Colonic mucosa (tissue), 4 donors: ENCODE measurements at regions not wholly inside any gene's neighbourhood (a gene's known extent, or its start where the extent isn't known, plus 50 kb on each side); places are given as distances from the start of the nearest gene placed in this dataset.
"Not testable (repeated sequence)": the region's sequence is repeated elsewhere in the genome, so short reads cannot be mapped to it uniquely, and the experiment has no call there.

Source experiments
- DNase-seq: peaks from one replicate; pipeline ENCODE4 v3.0.0-alpha.2; 2020
- H3K27ac ChIP-seq: fragments of 200-600 bp; one replicate; pipeline ENCODE4 v1.8.0; 2021
- H3K27me3 ChIP-seq: fragments of 200-600 bp; one replicate; pipeline ENCODE4 v1.8.0; 2021
- H3K36me3 ChIP-seq: fragments of 200-600 bp; one replicate; pipeline ENCODE4 v1.8.0; 2021
- H3K4me1 ChIP-seq: fragments of 200-600 bp; one replicate; pipeline ENCODE4 v1.8.0; 2021; ENCODE audit warnings: mild to moderate bottlenecking
- H3K4me3 ChIP-seq: fragments of 200-600 bp; one replicate; pipeline ENCODE4 v1.8.0; 2021
- H3K9ac ChIP-seq, 2 donors: one replicate each; pipeline ENCODE4 v1.7.0; 2013; ENCODE audit warnings: control low read depth in 2 of 2, low read depth in 2 of 2, low read length in 2 of 2
- H3K9me3 ChIP-seq: fragments of 200-600 bp; one replicate; pipeline ENCODE4 v1.8.0; 2021
- intact Hi-C: fragments of 100-400 bp; cut with DNase I; formaldehyde crosslinking; loops from one replicate; pipeline ENCODE4 v1.14.1; 2022
- TF ChIP-seq, protein P1 (sequence below): fragments of 200-600 bp; IDR thresholded peaks from one replicate; pipeline ENCODE4 v1.8.0; 2022; ENCODE audit warnings: antibody characterized with exemption, mild to moderate bottlenecking
- donor health status: healthy.
- donor health status: DM: no; HTN: no; CAD: no.
- donor health status: DM: no; HTN: no; CAD: no.

DNA sequence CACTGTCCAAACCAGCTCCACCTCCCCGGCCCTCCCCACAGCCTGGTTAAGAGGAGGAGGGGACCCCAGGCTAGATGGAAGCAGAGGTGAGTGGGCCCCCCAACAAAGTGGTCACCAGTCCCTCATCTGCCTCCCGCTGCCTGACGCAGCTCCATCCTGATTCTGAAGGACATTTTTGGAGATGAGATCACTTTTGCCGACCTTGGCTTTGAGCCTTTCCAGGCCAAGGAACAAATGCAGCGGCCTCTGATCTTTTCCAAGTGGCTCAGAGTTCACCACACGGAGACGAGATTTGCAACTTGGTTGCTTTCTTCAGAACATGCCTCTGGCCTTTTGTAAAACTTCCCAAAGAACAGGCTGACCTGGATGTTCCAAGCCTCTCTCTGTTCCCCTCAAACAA lies 223.1 kb downstream of the NPHP4 start:
- intact Hi-C loops, result no loop called here
- no peaks in the 10 kb centered on the region for H3K27me3 ChIP-seq
- no peaks in the 10 kb centered on the region for H3K9me3 ChIP-seq
- no peak overlapping the region for H3K4me3 ChIP-seq
- H3K36me3 ChIP-seq, result no peaks in the 10 kb centered on the region
- no peak overlapping the region for H3K9ac ChIP-seq
- H3K4me1 ChIP-seq, result no peaks in the 10 kb centered on the region
- TF ChIP-seq, protein P1, sequence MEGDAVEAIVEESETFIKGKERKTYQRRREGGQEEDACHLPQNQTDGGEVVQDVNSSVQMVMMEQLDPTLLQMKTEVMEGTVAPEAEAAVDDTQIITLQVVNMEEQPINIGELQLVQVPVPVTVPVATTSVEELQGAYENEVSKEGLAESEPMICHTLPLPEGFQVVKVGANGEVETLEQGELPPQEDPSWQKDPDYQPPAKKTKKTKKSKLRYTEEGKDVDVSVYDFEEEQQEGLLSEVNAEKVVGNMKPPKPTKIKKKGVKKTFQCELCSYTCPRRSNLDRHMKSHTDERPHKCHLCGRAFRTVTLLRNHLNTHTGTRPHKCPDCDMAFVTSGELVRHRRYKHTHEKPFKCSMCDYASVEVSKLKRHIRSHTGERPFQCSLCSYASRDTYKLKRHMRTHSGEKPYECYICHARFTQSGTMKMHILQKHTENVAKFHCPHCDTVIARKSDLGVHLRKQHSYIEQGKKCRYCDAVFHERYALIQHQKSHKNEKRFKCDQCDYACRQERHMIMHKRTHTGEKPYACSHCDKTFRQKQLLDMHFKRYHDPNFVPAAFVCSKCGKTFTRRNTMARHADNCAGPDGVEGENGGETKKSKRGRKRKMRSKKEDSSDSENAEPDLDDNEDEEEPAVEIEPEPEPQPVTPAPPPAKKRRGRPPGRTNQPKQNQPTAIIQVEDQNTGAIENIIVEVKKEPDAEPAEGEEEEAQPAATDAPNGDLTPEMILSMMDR, result no peak
- no peak for DNase-seq
- no peak overlapping the region for H3K27ac ChIP-seq

DNA sequence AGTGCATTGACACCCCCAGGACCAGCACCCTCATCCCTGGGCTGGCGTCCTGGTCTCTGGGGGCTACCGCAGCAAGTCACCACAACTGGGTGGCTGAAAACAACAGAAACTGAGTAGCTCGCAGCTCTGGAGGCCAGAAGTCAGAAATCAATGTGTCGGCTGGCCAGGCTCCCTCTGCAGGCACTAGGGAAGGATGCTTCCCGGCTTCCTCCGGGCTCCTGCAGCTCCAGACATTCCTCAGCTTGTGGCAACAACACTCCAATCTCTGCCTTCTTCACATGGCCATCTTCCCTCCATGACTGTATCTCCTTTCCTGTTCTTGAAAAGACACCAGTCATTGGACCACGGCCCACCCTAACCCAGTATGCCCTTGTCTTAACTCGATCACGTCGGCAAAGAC lies 224.2 kb downstream of the NPHP4 start:
- Histone ChIP-seq H3K9ac (no peak overlapping the region), H3K4me1 (no peaks in the 10 kb centered on the region), H3K27me3 (no peaks in the 10 kb centered on the region), H3K4me3 (no peak overlapping the region), H3K27ac (no peak overlapping the region), H3K9me3 (no peaks in the 10 kb centered on the region), H3K36me3 (no peaks in the 10 kb centered on the region)
- TF ChIP-seq, protein P1, result no peak
- DNase-seq, result no peak
- intact Hi-C loops, result no loop called here

DNA sequence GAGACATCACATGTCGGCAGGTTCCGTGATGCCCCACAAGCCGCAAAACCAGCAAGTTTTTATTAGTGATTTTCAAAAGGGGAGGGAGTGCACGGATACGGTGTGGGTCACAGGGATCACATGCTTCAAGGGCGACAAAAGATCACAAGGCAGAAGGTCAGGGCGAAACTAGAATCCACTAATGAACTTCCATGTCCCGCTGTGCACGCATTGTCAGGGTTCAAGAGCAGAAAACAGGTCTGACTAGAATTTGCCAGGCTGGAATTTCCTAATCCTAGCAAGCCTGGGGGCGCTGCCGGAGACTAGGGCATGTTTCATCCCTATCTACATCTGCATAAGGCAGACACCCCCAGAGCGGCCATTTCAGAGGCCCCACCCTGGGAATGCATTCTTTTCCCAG lies 225.2 kb downstream of the NPHP4 start:
- H3K9me3 ChIP-seq, H3K4me1 ChIP-seq, intact Hi-C loops, H3K9ac ChIP-seq, DNase-seq, H3K4me3 ChIP-seq, H3K27ac ChIP-seq, H3K27me3 ChIP-seq, H3K36me3 ChIP-seq: not testable (repeated sequence)

DNA sequence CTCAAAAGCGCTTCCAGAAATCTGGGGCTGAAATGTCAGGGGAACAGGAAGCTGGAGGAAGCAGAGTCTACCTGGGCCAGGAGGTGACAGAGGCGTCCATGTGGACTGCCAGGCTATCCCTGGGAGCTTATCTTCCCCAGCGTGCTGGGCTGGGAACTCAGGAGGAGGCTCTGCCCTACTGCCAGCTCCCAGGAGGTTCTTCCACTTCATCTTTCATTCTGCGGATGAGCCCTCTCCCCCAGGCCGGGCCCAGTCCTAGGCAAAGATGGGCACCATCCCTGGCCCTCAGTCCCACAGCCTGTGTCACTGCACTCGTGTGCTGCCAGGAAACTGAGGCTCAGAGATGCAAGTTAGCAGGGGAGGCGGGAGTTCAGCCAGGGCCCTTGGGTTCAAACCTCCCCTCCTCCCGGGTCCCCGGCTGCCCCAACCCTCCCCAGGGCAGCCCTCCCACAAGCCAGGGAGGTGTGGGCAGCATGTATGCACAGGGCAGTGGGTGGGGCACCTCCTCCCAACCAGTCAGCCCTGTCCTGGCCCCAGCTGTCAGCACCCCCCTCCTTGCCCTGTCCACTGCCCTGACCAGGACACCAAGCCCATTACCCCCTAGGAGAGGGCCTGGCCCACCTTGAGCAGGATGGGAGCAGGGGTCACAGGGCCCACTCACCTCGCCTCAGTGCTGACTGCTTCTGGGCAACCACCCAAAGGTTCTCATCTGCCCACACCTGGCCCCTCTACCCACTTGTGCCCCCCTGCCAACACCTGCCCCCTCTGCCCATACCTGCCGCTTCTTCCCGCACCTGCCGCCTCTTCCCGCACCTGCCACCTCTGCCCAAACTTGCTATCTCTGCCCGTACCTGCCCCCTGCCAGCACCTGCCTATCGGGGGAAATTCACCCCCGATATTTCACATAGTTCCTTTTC lies 226.0 kb downstream of the NPHP4 start:
- H3K4me3 ChIP-seq, result no peak overlapping the region
- no peak overlapping the region for H3K27ac ChIP-seq
- intact Hi-C loops, result no loop called here
- H3K9me3 ChIP-seq, result no peaks in the 10 kb centered on the region
- no peak for DNase-seq
- no peak overlapping the region for H3K9ac ChIP-seq
- H3K4me1 ChIP-seq, result no peaks in the 10 kb centered on the region
- TF ChIP-seq, protein P1, result no peak
- H3K36me3 ChIP-seq, result no peaks in the 10 kb centered on the region
- no peaks in the 10 kb centered on the region for H3K27me3 ChIP-seq

DNA sequence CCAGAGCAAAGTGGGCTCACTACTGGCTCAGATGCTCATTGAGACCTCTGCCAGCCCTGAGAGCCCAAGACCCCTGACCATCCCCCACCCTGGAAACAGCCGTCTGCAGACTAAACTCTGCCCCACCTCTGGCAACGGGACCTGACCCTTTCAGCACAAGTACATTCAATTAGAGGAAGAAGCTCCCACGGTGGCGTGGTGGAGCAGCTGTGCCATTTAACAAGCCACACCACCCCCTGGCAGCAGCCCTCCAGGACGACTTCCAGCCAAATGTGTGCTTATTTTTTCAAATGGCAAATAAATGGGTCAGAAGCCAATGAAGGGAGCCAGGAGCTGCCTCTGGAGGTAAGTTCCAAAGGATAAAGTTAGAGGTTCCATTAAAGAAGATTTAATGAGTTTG lies 226.7 kb downstream of the NPHP4 start:
- H3K36me3 ChIP-seq, result no peaks in the 10 kb centered on the region
- H3K4me1 ChIP-seq, result no peaks in the 10 kb centered on the region
- no peak for DNase-seq
- intact Hi-C loops, result no loop called here
- H3K4me3 ChIP-seq, result no peak overlapping the region
- H3K27me3 ChIP-seq, result no peaks in the 10 kb centered on the region
- TF ChIP-seq, protein P1, result no peak
- no peak overlapping the region for H3K9ac ChIP-seq
- no peaks in the 10 kb centered on the region for H3K9me3 ChIP-seq
- no peak overlapping the region for H3K27ac ChIP-seq

DNA sequence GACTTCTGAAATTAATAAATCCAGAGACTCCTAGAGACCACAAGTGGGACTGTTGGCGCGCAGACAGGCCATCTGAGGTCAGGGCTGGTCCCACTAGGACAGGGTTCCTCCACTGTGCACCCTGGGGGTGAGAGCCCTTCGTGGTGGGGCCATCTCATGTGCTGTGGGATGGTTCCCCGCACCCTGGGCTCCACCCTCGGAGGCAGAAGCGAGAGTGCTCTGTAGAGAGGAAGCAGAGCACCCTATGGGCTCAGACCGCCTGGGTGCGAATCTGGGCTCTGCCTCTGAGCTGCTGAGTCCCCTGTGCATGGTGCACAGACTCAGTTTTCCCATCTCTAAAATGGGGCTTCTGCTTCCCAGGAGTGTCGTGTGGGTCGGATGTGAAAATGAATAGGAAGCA lies 227.3 kb downstream of the NPHP4 start:
- Histone ChIP-seq H3K27ac (no peak overlapping the region), H3K4me3 (no peak overlapping the region), H3K4me1 (no peaks in the 10 kb centered on the region), H3K36me3 (no peaks in the 10 kb centered on the region), H3K27me3 (no peaks in the 10 kb centered on the region), H3K9me3 (no peaks in the 10 kb centered on the region), H3K9ac (no peak overlapping the region)
- no peak for DNase-seq
- TF ChIP-seq, protein P1, result no peak
- intact Hi-C loops, result no loop called here
